Gastroesophageal sphincter (tissue), 3 donors: ENCODE measurements at regions not wholly inside any gene's neighbourhood (a gene's known extent, or its start where the extent isn't known, plus 50 kb on each side); places are given as distances from the start of the nearest gene placed in this dataset.

Experiments
- CTCF ChIP-seq, 4 experiments: fragments of 200-600 bp in 2 of 4; fragments of 450-650 bp in 2 of 4; sonication (generic) in 1 of 4; IDR thresholded peaks; one replicate each; pipeline ENCODE4 v1.5.1; 2017 to 2019; ENCODE audit warnings: antibody characterized with exemption in 4 of 4, mild to moderate bottlenecking in 2 of 4, moderate library complexity in 2 of 4
- POLR2A ChIP-seq, 2 donors: fragments of 450-650 bp; IDR thresholded peaks; one replicate each; pipeline ENCODE4 v1.6.1; 2017; ENCODE audit warnings: antibody characterized with exemption in 2 of 2, mild to moderate bottlenecking in 2 of 2, moderate library complexity in 1 of 2
- POLR2AphosphoS5 ChIP-seq: sonication (generic); formaldehyde crosslinking; IDR thresholded peaks from one replicate; pipeline ENCODE4 v1.6.1; 2017; ENCODE audit warnings: antibody characterized with exemption

GRCh38 chr20:10110151-10110550 lies 75.4 kb downstream of the ANKEF1 start:
- no peak for TF ChIP-seq POLR2AphosphoS5
- TF ChIP-seq CTCF (IDR thresholded peaks at IDR 0.05), result no peak
- no peak for TF ChIP-seq POLR2A (IDR thresholded peaks at IDR 0.05)
